Mesenchymal stem cell (in vitro differentiated cells and primary cell): ENCODE measurements at regions not wholly inside any gene's neighbourhood (a gene's known extent, or its start where the extent isn't known, plus 50 kb on each side); places are given as distances from the start of the nearest gene placed in this dataset.

Experiments used
- DNase-seq: peaks from one replicate; pipeline ENCODE4 v3.0.0-alpha.2; 2013
- H2AFZ ChIP-seq: one replicate; pipeline ENCODE4 v1.6.1; 2013; ENCODE audit warnings: low read depth, mild to moderate bottlenecking, control low read depth, inconsistent platforms, low read length, moderate library complexity
- H2AK5ac ChIP-seq: 2 replicates; pipeline ENCODE4 v1.6.1; 2013; ENCODE audit warnings: low read length, moderate library complexity, mild to moderate bottlenecking, inconsistent platforms; ENCODE audit not compliant: severe bottlenecking
- H2BK120ac ChIP-seq: one replicate; pipeline ENCODE4 v1.6.1; 2013; ENCODE audit warnings: low read depth, mild to moderate bottlenecking, inconsistent platforms, low read length, moderate library complexity
- H2BK12ac ChIP-seq, 2 experiments: one replicate each; pipeline ENCODE4 v1.6.1; 2013; ENCODE audit warnings: inconsistent platforms in 2 of 2, low read length in 2 of 2, mild to moderate bottlenecking in 2 of 2, moderate library complexity in 2 of 2, control low read depth in 1 of 2
- H2BK15ac ChIP-seq: one replicate; pipeline ENCODE4 v1.6.1; 2013; ENCODE audit warnings: mild to moderate bottlenecking, low read depth, inconsistent platforms; ENCODE audit not compliant: poor library complexity, severe bottlenecking
- H2BK5ac ChIP-seq: 2 replicates; pipeline ENCODE4 v1.6.1; 2013; ENCODE audit warnings: low read depth, mild to moderate bottlenecking, low read length, control low read depth, inconsistent platforms; ENCODE audit not compliant: poor library complexity, severe bottlenecking
- H3K14ac ChIP-seq, 2 experiments: one replicate each; pipeline ENCODE4 v1.6.1; 2013; ENCODE audit warnings: inconsistent platforms in 2 of 2, low read length in 2 of 2, control low read depth in 1 of 2, mild to moderate bottlenecking in 1 of 2, moderate library complexity in 1 of 2
- H3K18ac ChIP-seq, 2 experiments: one replicate each; pipeline ENCODE4 v1.6.1; 2013; ENCODE audit warnings: inconsistent platforms in 2 of 2, low read length in 2 of 2, control low read depth in 1 of 2, low read depth in 1 of 2, mild to moderate bottlenecking in 1 of 2
- H3K23ac ChIP-seq, 2 experiments: one replicate each; pipeline ENCODE4 v1.6.1; 2013; ENCODE audit warnings: inconsistent platforms in 2 of 2, low read length in 2 of 2, mild to moderate bottlenecking in 2 of 2, moderate library complexity in 2 of 2, control low read depth in 1 of 2
- H3K27ac ChIP-seq: 2 replicates; pipeline ENCODE4 v1.5.1; 2013; ENCODE audit warnings: mild to moderate bottlenecking, moderate library complexity, low read length, control low read depth, inconsistent platforms; ENCODE audit not compliant: poor library complexity, severe bottlenecking
- H3K27me3 ChIP-seq, 2 experiments: 2 replicates each; pipeline versions ENCODE4 v1.6.1 to v1.7.0; 2013; ENCODE audit warnings: low read length in 2 of 2, mild to moderate bottlenecking in 2 of 2, moderate library complexity in 2 of 2, control low read depth in 1 of 2, inconsistent platforms in 1 of 2; ENCODE audit not compliant: control insufficient read depth in 1 of 2, insufficient read depth in 1 of 2
- H3K36me3 ChIP-seq, 2 experiments: 2 replicates each; pipeline versions ENCODE4 v1.6.1 to v1.7.0; 2013; ENCODE audit warnings: low read length in 2 of 2, control low read depth in 1 of 2, inconsistent platforms in 1 of 2, low read depth in 1 of 2, mild to moderate bottlenecking in 1 of 2; ENCODE audit not compliant: insufficient read depth in 2 of 2, control insufficient read depth in 1 of 2
- H3K4ac ChIP-seq, 2 experiments: one replicate each; pipeline ENCODE4 v1.6.1; 2013; ENCODE audit warnings: inconsistent platforms in 2 of 2, low read length in 2 of 2, mild to moderate bottlenecking in 2 of 2, moderate library complexity in 2 of 2, control low read depth in 1 of 2, low read depth in 1 of 2
- H3K4me1 ChIP-seq: 2 replicates; pipeline ENCODE4 v1.6.1; 2013; ENCODE audit warnings: low read depth, low read length, control low read depth; ENCODE audit not compliant: control insufficient read depth, insufficient read depth
- H3K4me2 ChIP-seq: 2 replicates; pipeline ENCODE4 v1.6.1; 2013; ENCODE audit warnings: low read length, mild to moderate bottlenecking, inconsistent platforms; ENCODE audit not compliant: poor library complexity, severe bottlenecking
- H3K4me3 ChIP-seq, 2 experiments: 2 replicates each; pipeline versions ENCODE4 v1.5.1 to v1.7.0; 2013; ENCODE audit warnings: low read length in 2 of 2, mild to moderate bottlenecking in 2 of 2, control low read depth in 1 of 2, low read depth in 1 of 2; ENCODE audit not compliant: insufficient read depth in 1 of 2
- H3K79me1 ChIP-seq: replicated peaks from 2 replicates; pipeline ENCODE4 v1.6.1; 2013; ENCODE audit warnings: mild to moderate bottlenecking, control low read depth, low read length, inconsistent platforms; ENCODE audit not compliant: poor library complexity, severe bottlenecking
- H3K9ac ChIP-seq: 2 replicates; pipeline ENCODE4 v1.7.0; 2013; ENCODE audit warnings: mild to moderate bottlenecking, low read length, moderate library complexity
- H3K9me3 ChIP-seq: 2 replicates; pipeline ENCODE4 v1.7.0; 2013; ENCODE audit warnings: mild to moderate bottlenecking, low read length; ENCODE audit not compliant: control insufficient read depth
- H4K8ac ChIP-seq: one replicate; pipeline ENCODE4 v1.6.1; 2013; ENCODE audit warnings: inconsistent platforms, mild to moderate bottlenecking, low read length, moderate library complexity
- H4K91ac ChIP-seq: one replicate; pipeline ENCODE4 v1.6.1; 2013; ENCODE audit warnings: mild to moderate bottlenecking, low read length, inconsistent platforms
- WGBS: methylation state at CpG from one replicate; pipeline ENCODE4 v1.1.7; 2013; ENCODE audit warnings: mixed read lengths; 5-methylcytosine and 5-hydroxymethylcytosine counted together

DNA sequence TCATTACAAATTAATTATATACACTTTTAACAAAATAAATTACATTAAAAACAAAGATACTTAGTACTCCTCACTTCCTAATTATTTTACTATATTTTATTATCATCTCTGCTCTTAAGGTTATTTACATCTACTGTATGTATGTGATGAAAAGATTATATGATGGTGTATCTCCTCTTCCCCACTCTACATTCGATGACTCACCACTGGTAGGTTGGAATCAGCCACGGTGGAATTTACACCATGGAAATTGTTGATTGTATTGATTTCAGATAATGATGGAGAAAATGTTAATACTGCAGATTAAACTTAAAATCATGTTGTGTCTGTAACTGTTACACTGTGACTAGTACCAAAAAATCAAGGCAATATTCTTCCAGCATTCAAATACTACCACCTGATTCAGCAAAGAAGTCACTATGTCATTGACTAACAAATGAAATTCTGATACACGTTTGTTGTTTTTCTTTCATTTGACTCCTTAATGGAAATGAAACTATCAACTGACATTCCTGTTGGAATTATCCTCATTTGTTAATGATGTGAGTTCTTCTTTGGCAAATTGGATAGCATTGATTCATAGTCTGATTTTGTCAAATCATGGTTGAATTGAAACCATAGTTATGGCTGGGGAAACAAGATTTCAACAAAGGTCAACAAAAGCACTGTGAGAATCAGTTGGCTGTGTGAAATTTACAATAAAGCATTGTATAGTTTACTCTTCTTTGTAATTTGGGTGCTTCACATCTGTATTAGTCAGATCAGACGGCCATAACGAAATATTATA lies 69.0 kb upstream of the NLK start:
- H2AK5ac ChIP-seq: no peak overlapping the region
- H3K4me2 ChIP-seq: no peak overlapping the region
- H3K4me1 ChIP-seq: peaks cover 2% of the 10 kb centered on the region
- H3K27me3 ChIP-seq: peaks cover 7 to 10% of the 10 kb centered on the region in 2 experiments
- H2BK15ac ChIP-seq: no peak overlapping the region
- H3K27ac ChIP-seq: no peak overlapping the region
- WGBS: 95% methylated on average over 2 of the region's 5 CpGs
- no peak overlapping the region for H2AFZ ChIP-seq
- H3K9me3 ChIP-seq: no peaks in the 10 kb centered on the region
- no peak overlapping the region for H3K18ac ChIP-seq
- H4K8ac ChIP-seq: no peak overlapping the region
- no peak overlapping the region for H3K14ac ChIP-seq
- no peaks in the 10 kb centered on the region for H3K36me3 ChIP-seq
- H3K23ac ChIP-seq: no peak overlapping the region
- no peak overlapping the region for H3K4ac ChIP-seq
- H3K79me1 ChIP-seq: no peaks in the 10 kb centered on the region
- H4K91ac ChIP-seq: no peak overlapping the region
- DNase-seq: no peak
- H3K4me3 ChIP-seq: no peak overlapping the region
- no peak overlapping the region for H3K9ac ChIP-seq
- no peak overlapping the region for H2BK120ac ChIP-seq
- H2BK12ac ChIP-seq: no peak overlapping the region
- H2BK5ac ChIP-seq: no peak overlapping the region

DNA sequence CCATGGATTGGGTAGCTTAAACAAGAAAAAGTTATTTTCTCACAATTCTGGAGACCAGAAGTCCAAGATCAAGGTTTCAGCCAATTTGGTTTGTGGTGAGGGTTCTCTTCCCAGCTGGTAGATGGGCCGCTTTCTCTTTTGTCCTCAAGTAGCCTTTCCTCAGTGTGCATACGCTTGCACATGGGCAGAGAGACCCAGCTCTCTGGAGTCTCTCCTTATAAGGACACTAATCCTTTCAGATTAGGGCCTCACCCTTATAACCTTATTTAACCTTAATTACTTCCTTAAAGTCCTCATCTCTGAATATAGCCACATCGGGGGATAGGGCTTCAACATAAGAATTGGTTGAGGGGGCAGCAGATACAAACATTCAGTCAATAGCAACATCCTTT lies 68.4 kb upstream of the NLK start:
- Histone ChIP-seq H4K8ac (no peak overlapping the region), H2BK15ac (no peak overlapping the region), H3K9ac (no peak overlapping the region), H3K4me3 (no peak overlapping the region), H3K4me2 (no peak overlapping the region), H4K91ac (no peak overlapping the region), H3K36me3 (no peaks in the 10 kb centered on the region), H3K14ac (no peak overlapping the region), H2BK120ac (no peak overlapping the region), H3K27ac (no peak overlapping the region), H2BK5ac (no peak overlapping the region), H2AFZ (no peak overlapping the region), H3K79me1 (no peaks in the 10 kb centered on the region), H2AK5ac (no peak overlapping the region), H3K27me3 (peaks cover 4 to 6% of the 10 kb centered on the region in 2 experiments), H2BK12ac (no peak overlapping the region), H3K4me1 (peaks cover 2% of the 10 kb centered on the region), H3K9me3 (no peaks in the 10 kb centered on the region), H3K23ac (no peak overlapping the region), H3K18ac (no peak overlapping the region), H3K4ac (no peak overlapping the region)
- WGBS: 100% methylated on average over 2 of the region's 3 CpGs
- no peak for DNase-seq

DNA sequence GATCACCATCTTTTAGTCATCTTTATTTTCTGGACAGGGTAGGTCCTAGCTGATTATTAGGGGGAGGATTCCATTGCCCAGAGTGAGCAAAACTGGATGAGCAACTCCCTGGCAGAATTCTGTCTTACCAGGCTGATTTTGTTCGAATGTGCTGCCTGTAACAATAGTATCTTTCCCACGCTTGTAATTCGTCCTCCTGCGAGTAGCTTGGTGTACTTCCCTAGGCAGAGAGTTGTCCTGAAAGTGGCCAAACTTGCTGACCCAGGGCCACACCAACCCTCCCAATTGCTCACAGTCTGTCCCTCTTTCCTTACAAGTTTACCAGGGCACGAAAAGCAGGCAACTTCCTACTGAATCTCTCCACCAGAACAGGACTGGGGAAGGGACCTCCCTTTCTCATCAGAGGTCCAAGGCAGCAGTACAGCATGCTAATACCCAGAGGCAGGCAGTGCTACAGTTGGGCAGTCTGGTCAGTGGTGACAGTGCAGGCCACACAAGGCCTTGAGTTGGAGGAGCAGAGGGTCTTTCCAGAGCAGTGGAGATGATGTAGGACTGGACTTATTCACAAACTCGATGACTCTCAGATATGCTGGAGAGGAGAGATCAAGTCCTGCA lies 67.8 kb upstream of the NLK start:
- no peak overlapping the region for H3K23ac ChIP-seq
- no peak overlapping the region for H4K8ac ChIP-seq
- no peak overlapping the region for H3K4me2 ChIP-seq
- no peak overlapping the region for H3K14ac ChIP-seq
- H4K91ac ChIP-seq: no peak overlapping the region
- H2BK120ac ChIP-seq: no peak overlapping the region
- no peak overlapping the region for H3K18ac ChIP-seq
- H3K27me3 ChIP-seq: peaks cover under 1 to 3% of the 10 kb centered on the region in 2 experiments
- H2AFZ ChIP-seq: no peak overlapping the region
- H3K36me3 ChIP-seq: no peaks in the 10 kb centered on the region
- WGBS: 61% methylated on average over 5 of the region's 6 CpGs
- no peak overlapping the region for H3K4ac ChIP-seq
- no peak overlapping the region for H3K9ac ChIP-seq
- H2BK5ac ChIP-seq: no peak overlapping the region
- H3K27ac ChIP-seq: no peak overlapping the region
- H2BK15ac ChIP-seq: no peak overlapping the region
- no peaks in the 10 kb centered on the region for H3K79me1 ChIP-seq
- no peak for DNase-seq
- no peak overlapping the region for H3K4me3 ChIP-seq
- H2AK5ac ChIP-seq: no peak overlapping the region
- H3K4me1 ChIP-seq: peaks cover 2% of the 10 kb centered on the region
- no peaks in the 10 kb centered on the region for H3K9me3 ChIP-seq
- no peak overlapping the region for H2BK12ac ChIP-seq

DNA sequence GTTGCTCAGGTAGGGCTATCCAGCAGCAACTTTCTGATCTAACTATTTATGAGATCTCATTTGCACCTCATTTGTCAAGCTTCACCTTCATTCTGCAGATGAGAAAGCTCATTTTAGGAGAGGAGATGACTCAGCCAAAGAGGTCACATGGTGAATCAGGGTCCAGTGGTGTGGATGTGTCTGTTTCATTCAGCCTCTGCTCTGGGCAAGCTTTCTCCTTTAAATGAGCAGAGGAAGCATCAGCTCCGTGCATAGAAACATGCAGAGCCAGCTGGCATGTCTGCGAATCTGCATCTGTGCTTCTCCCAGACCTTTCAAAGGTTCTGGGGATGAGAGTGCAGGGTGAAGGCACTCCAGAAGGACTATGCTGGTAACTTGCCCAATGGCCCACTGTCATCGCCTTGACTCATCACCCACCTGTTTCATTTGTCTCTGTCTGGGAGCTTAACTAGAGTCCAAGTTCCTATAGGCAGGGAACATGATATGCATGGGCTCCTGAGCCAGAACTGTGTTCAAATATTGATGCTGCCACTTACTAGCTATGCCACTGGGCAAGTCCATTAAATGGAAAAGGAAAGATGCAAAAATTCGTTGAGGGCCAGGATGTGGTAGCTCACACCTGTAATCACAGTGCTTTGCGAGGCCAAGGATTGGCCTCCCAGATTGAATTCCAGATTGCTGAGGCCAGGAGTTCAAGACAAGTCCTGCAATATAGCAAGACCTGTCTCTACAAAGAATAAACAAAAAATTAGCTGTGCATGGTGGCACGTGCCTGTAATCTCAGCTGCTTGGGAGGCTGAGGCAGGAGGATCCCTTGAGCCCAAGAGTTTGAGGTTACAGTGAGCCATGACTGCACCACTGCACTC lies 67.1 kb upstream of the NLK start:
- H3K27ac ChIP-seq: no peak overlapping the region

More for the DNA sequence above, 67.1 kb upstream of the NLK start:
- H3K18ac ChIP-seq: peak overlapping the region in 1 of 2 experiments; percentile 5
- H2BK120ac ChIP-seq: no peak overlapping the region
- no peak overlapping the region for H2BK12ac ChIP-seq
- no peak for DNase-seq
- H3K23ac ChIP-seq: no peak overlapping the region
- H3K9me3 ChIP-seq: no peaks in the 10 kb centered on the region
- no peaks in the 10 kb centered on the region for H3K27me3 ChIP-seq
- H3K4me1 ChIP-seq: peaks cover 4% of the 10 kb centered on the region
- H3K14ac ChIP-seq: no peak overlapping the region
- H3K79me1 ChIP-seq: no peaks in the 10 kb centered on the region
- H3K36me3 ChIP-seq: no peaks in the 10 kb centered on the region
- H2BK15ac ChIP-seq: no peak overlapping the region
- 69% methylated on average over 6 of the region's 6 CpGs for WGBS
- H3K9ac ChIP-seq: no peak overlapping the region
- no peak overlapping the region for H4K8ac ChIP-seq
- H3K4me3 ChIP-seq: no peak overlapping the region
- H3K4me2 ChIP-seq: no peak overlapping the region
- H2AK5ac ChIP-seq: no peak overlapping the region
- no peak overlapping the region for H2BK5ac ChIP-seq
- H3K4ac ChIP-seq: no peak overlapping the region
- no peak overlapping the region for H4K91ac ChIP-seq
- H2AFZ ChIP-seq: no peak overlapping the region
